Fibroblast of skin of scalp (primary cell): ENCODE measurements at regions not wholly inside any gene's neighbourhood (a gene's known extent, or its start where the extent isn't known, plus 50 kb on each side); places are given as distances from the start of the nearest gene placed in this dataset.
"Not testable (repeated sequence)": the region's sequence is repeated elsewhere in the genome, so short reads cannot be mapped to it uniquely, and the experiment has no call there.

Source experiments
- DNase-seq: peaks from one replicate; pipeline ENCODE4 v3.0.0-alpha.2; 2013

GRCh38 chr14:82635915-82636314, 1102.3 kb upstream of the SEL1L start:
- no peak for DNase-seq

GRCh38 chr14:82636426-82636825, 1102.8 kb upstream of the SEL1L start:
- no peak for DNase-seq

GRCh38 chr14:82641050-82641540, 1107.4 kb upstream of the SEL1L start:
- peak; percentile 18 for DNase-seq

- DNase-seq = no peak
These were observed 1108.8 kb upstream of the SEL1L start for GRCh38 chr14:82642425-82642824.

- no peak for DNase-seq
These were observed 1113.6 kb upstream of the SEL1L start for GRCh38 chr14:82647088-82647810.

- DNase-seq = no peak
These were observed 1122.1 kb upstream of the SEL1L start for GRCh38 chr14:82655770-82656169.

- DNase-seq = no peak
These were observed 1123.6 kb upstream of the SEL1L start for GRCh38 chr14:82657186-82657675.

GRCh38 chr14:82661258-82661657, 1127.6 kb upstream of the SEL1L start:
- no peak for DNase-seq

- peak; percentile 70 for DNase-seq
These were observed 1133.4 kb upstream of the SEL1L start for GRCh38 chr14:82667006-82667405.

- DNase-seq = no peak
These were observed 1133.8 kb upstream of the SEL1L start for GRCh38 chr14:82667501-82667900.

GRCh38 chr14:82676403-82676802, 1142.8 kb upstream of the SEL1L start:
- no peak for DNase-seq

- peak; percentile 90 for DNase-seq
These were observed 1156.3 kb upstream of the SEL1L start for GRCh38 chr14:82689948-82690347.

GRCh38 chr14:82691191-82691590, 1157.5 kb upstream of the SEL1L start:
- not testable (repeated sequence) for DNase-seq

- no peak for DNase-seq
These were observed 1161.2 kb upstream of the SEL1L start for GRCh38 chr14:82694820-82695219.

- no peak for DNase-seq
These were observed 1170.6 kb upstream of the SEL1L start for GRCh38 chr14:82704218-82704617.

GRCh38 chr14:82710267-82710841, 1176.7 kb upstream of the SEL1L start:
- DNase-seq = peak; percentile 73

- no peak for DNase-seq
These were observed 1186.0 kb upstream of the SEL1L start for GRCh38 chr14:82719617-82720016.

GRCh38 chr14:82720431-82720830, 1186.8 kb upstream of the SEL1L start:
- no peak for DNase-seq

- peak; percentile 13 for DNase-seq
These were observed 1187.3 kb upstream of the SEL1L start for GRCh38 chr14:82720946-82721345.

GRCh38 chr14:82724316-82724715, 1190.7 kb upstream of the SEL1L start:
- peak; percentile 36 for DNase-seq

GRCh38 chr14:82725213-82725612, 1191.6 kb upstream of the SEL1L start:
- peak; percentile 72 for DNase-seq

- no peak for DNase-seq
These were observed 1197.9 kb upstream of the SEL1L start for GRCh38 chr14:82731526-82731925.

GRCh38 chr14:82740547-82740946, 1206.9 kb upstream of the SEL1L start:
- no peak for DNase-seq

GRCh38 chr14:82755476-82755875, 1221.8 kb upstream of the SEL1L start:
- DNase-seq = no peak
